GM06990 (cell line): ENCODE measurements at regions not wholly inside any gene's neighbourhood (a gene's known extent, or its start where the extent isn't known, plus 50 kb on each side); places are given as distances from the start of the nearest gene placed in this dataset.

Experiments used
- DNase-seq: peaks from one replicate; pipeline ENCODE4 v3.0.0-alpha.2; 2011; ENCODE audit not compliant: insufficient read length; ENCODE audit errors: extremely low read depth
- H3K27me3 ChIP-seq: replicated peaks from 2 replicates; pipeline ENCODE4 v1.6.0; 2011; ENCODE audit warnings: low read length; ENCODE audit not compliant: control insufficient read depth, insufficient read depth
- H3K36me3 ChIP-seq: 2 replicates; pipeline ENCODE4 v1.5.1; 2011; ENCODE audit warnings: low read length; ENCODE audit not compliant: control insufficient read depth, insufficient read depth
- H3K4me3 ChIP-seq: replicated peaks from 2 replicates; pipeline ENCODE4 v1.5.1; 2011; ENCODE audit warnings: low read depth, mild to moderate bottlenecking, control low read depth, low read length
- TF ChIP-seq, protein P1 (sequence below): IDR thresholded peaks from 2 replicates; pipeline ENCODE4 v1.5.1; 2011; ENCODE audit warnings: low read length, control low read depth, mild to moderate bottlenecking, inconsistent platforms; ENCODE audit not compliant: insufficient read depth, poor library complexity, severe bottlenecking

DNA sequence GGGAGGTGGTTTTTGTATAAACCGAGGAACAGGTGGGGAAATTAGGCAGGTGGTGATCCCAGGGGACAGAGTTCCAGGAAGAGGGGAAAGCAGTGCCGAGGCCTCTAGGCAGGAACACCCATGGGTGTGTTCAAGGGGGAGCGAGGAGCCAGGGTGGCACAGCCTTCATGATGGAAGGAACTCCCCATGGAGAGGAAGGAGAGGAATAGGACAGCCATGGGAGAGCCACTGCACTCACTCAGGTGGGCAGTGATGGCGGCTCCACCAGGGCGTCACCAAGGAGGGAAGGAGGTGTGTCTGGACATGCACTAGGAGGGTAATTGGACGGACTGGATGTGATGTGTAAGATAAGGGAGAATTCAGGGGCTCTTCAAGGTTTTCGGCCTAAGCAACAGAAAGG lies 98.2 kb downstream of the THBS2 start:
- Histone ChIP-seq H3K4me3 (no peak overlapping the region), H3K36me3 (no peaks in the 10 kb centered on the region), H3K27me3 (no peaks in the 10 kb centered on the region)
- TF ChIP-seq, protein P1, sequence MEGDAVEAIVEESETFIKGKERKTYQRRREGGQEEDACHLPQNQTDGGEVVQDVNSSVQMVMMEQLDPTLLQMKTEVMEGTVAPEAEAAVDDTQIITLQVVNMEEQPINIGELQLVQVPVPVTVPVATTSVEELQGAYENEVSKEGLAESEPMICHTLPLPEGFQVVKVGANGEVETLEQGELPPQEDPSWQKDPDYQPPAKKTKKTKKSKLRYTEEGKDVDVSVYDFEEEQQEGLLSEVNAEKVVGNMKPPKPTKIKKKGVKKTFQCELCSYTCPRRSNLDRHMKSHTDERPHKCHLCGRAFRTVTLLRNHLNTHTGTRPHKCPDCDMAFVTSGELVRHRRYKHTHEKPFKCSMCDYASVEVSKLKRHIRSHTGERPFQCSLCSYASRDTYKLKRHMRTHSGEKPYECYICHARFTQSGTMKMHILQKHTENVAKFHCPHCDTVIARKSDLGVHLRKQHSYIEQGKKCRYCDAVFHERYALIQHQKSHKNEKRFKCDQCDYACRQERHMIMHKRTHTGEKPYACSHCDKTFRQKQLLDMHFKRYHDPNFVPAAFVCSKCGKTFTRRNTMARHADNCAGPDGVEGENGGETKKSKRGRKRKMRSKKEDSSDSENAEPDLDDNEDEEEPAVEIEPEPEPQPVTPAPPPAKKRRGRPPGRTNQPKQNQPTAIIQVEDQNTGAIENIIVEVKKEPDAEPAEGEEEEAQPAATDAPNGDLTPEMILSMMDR, result no peak
- DNase-seq, result no peak

DNA sequence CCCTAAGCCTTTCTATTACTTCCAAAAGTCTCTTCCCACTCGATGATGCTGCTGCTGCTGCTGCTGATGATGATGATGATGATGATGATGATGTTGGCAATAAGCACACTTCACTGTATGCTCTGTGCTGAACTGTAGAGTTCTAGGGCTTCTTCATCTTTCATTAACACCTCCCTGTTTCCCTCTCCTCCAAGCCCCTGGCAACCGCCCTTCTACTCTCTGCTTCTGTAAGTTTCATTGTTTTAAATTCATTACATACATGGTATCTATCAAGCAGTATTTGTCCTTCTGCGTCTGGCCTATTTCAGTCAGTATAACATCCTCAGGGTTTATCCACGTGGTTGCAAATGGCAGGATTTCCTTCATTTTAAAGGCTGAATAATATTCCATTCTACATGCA lies 100.2 kb downstream of the THBS2 start:
- Histone ChIP-seq H3K36me3 (no peaks in the 10 kb centered on the region), H3K27me3 (no peaks in the 10 kb centered on the region), H3K4me3 (no peak overlapping the region)
- no peak for DNase-seq
- TF ChIP-seq, protein P1, result no peak

DNA sequence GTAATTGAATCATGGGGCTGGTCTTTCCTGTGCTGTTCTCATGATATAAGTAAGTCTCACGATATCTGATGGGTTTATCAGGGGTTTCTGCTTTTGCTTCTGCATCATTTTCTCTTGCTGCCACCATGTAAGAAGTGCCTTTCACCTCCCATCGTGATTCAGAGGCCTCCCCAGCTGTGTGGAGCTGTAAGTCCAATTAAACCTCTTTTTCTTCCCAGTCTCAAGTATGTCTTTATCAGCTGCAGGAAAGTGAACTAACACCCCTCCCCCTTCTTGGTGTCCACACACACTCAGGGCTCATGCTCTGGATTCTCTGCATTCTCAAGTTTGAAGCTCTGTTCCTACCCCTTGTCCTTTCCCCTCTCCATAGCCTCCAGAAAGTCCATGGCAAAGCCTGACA lies 107.1 kb downstream of the THBS2 start:
- TF ChIP-seq, protein P1, result no peak
- H3K4me3 ChIP-seq, result no peak overlapping the region
- no peaks in the 10 kb centered on the region for H3K27me3 ChIP-seq
- H3K36me3 ChIP-seq, result no peaks in the 10 kb centered on the region
- no peak for DNase-seq

DNA sequence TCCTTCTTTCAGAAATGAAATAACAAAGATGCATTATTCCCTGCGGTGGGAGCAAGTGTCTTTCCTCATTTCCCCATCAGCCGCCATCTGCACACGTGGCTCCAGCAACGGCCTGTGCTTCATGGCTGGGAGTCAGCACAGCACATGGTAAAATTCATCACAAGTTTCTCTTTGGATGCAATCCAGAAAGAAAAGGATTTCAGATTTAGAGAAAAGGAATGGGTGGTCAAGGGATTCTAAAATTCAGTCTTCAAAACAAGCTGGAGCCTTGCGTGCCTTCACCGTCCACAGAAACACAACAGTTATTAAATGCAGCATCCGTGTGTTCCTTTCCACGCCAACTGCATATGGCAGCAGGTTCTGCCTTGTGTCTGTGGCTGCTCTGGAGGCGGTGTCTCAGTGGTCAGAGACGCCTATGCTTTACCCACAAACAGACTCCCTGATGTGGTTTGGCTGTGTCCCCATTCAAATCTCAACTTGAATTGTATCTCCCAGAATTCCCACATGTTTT lies 107.6 kb downstream of the THBS2 start:
- H3K36me3 ChIP-seq, result no peaks in the 10 kb centered on the region
- TF ChIP-seq, protein P1, result no peak
- no peak overlapping the region for H3K4me3 ChIP-seq
- DNase-seq, result no peak
- H3K27me3 ChIP-seq, result no peaks in the 10 kb centered on the region

DNA sequence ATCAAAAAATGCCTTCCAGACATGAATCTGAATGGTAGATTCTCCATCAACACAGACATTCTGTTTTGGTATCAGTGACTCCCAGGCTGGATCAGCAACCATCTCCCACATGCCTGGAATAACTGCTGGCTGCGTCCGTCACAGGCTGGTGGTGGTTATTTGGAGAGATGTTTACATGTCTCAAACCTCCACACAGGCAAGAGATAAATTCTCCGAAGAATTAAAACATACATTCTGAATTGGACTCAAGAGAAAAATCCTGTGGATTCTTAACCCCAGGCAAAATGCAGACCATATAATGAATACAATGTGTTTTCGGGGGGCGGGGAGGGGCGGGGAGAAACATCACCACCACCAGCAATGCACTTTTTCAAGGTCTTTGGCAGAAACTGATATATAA lies 108.2 kb downstream of the THBS2 start:
- H3K4me3 ChIP-seq, result no peak overlapping the region
- no peak for DNase-seq
- no peaks in the 10 kb centered on the region for H3K27me3 ChIP-seq
- no peaks in the 10 kb centered on the region for H3K36me3 ChIP-seq
- TF ChIP-seq, protein P1, result no peak

DNA sequence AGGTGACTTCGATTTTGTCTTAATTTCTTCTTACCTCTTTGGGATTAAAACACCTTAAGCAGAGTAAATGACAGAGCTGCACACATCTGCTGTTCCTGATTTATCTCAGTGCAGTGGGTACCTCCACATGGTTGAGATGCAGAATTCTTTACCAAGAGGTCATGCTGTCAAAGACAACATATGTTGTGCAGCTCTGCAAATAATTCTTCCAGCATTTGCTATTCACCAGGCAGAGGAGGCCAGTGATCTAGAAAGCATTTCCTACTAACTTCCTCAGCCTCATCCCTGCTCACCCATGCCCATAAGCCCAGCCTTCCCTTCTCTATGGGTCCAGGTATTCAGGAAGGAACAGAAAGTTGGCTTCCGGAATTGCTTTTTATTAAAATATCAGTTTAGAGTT lies 109.3 kb downstream of the THBS2 start:
- Histone ChIP-seq H3K4me3 (no peak overlapping the region), H3K36me3 (no peaks in the 10 kb centered on the region), H3K27me3 (no peaks in the 10 kb centered on the region)
- no peak for DNase-seq
- TF ChIP-seq, protein P1, result no peak
